GM23338 (cell line): ENCODE measurements at regions not wholly inside any gene's neighbourhood (a gene's known extent, or its start where the extent isn't known, plus 50 kb on each side); places are given as distances from the start of the nearest gene placed in this dataset.

Experiments used
- ATAC-seq: fragments of 200-7000 bp; cut with Tn5 transposase; 3 replicates; pipeline ENCODE4 v1.9.1; 2020
- DNase-seq: peaks from one replicate; pipeline ENCODE4 v3.0.0-alpha.2; 2015; ENCODE audit warnings: low spot score
- H2AFZ ChIP-seq: fragments of 200-600 bp; sonication (generic); 2 replicates; pipeline ENCODE4 v1.8.0; 2016; ENCODE audit warnings: antibody characterized with exemption, mild to moderate bottlenecking, moderate library complexity
- H3F3A ChIP-seq: fragments of 200-600 bp; sonication (generic); replicated peaks from 2 replicates; pipeline ENCODE4 v1.8.0; 2017; ENCODE audit warnings: antibody characterized with exemption, mixed run types, low read depth
- H3K27ac ChIP-seq: fragments of 200-600 bp; sonication (generic); 2 replicates; pipeline ENCODE4 v1.6.1; 2016; ENCODE audit warnings: low read depth
- H3K27me3 ChIP-seq: fragments of 200-600 bp; sonication (generic); 2 replicates; pipeline ENCODE4 v1.8.0; 2016; ENCODE audit warnings: mild to moderate bottlenecking, mixed run types, moderate library complexity; ENCODE audit not compliant: insufficient read depth
- H3K36me3 ChIP-seq: fragments of 200-600 bp; sonication (generic); 2 replicates; pipeline ENCODE4 v1.8.0; 2016; ENCODE audit warnings: mild to moderate bottlenecking; ENCODE audit not compliant: insufficient read depth
- H3K4me1 ChIP-seq: fragments of 200-600 bp; sonication (generic); 2 replicates; pipeline ENCODE4 v1.8.0; 2016; ENCODE audit warnings: mild to moderate bottlenecking, moderate library complexity; ENCODE audit not compliant: insufficient read depth
- H3K4me2 ChIP-seq: fragments of 200-600 bp; sonication (generic); 2 replicates; pipeline ENCODE4 v1.7.1; 2017; ENCODE audit warnings: mixed run types
- H3K4me3 ChIP-seq: fragments of 200-600 bp; sonication (generic); 2 replicates; pipeline ENCODE4 v1.6.1; 2016; ENCODE audit warnings: mixed run types
- H3K79me2 ChIP-seq: fragments of 200-600 bp; sonication (generic); replicated peaks from 2 replicates; pipeline ENCODE4 v1.8.0; 2017; ENCODE audit warnings: mild to moderate bottlenecking; ENCODE audit not compliant: insufficient read depth
- H3K9me2 ChIP-seq: fragments of 200-600 bp; sonication (generic); 2 replicates; pipeline ENCODE4 v1.8.0; 2017; ENCODE audit not compliant: insufficient read depth
- H4K20me1 ChIP-seq: fragments of 200-600 bp; sonication (generic); replicated peaks from 2 replicates; pipeline ENCODE4 v1.8.0; 2017; ENCODE audit warnings: mild to moderate bottlenecking; ENCODE audit not compliant: insufficient read depth
- H3K27ac Mint-ChIP-seq: 2 replicates; pipeline ENCODE4 v1.8.0; 2020; ENCODE audit warnings: inconsistent platforms, mild to moderate bottlenecking, moderate library complexity, mixed read lengths
- H3K27me3 Mint-ChIP-seq: 3 replicates; pipeline ENCODE4 v1.8.0; 2022; ENCODE audit warnings: low read depth, mild to moderate bottlenecking, moderate library complexity, mixed read lengths, inconsistent platforms; ENCODE audit not compliant: insufficient read depth, poor library complexity
- H3K36me3 Mint-ChIP-seq: 3 replicates; pipeline ENCODE4 v1.8.0; 2021; ENCODE audit warnings: low read depth, mild to moderate bottlenecking, inconsistent platforms, moderate library complexity, mixed read lengths
- H3K4me1 Mint-ChIP-seq: 3 replicates; pipeline ENCODE4 v1.8.0; 2020; ENCODE audit warnings: mild to moderate bottlenecking, inconsistent platforms, mixed read lengths
- H3K4me3 Mint-ChIP-seq: 3 replicates; pipeline ENCODE4 v1.8.0; 2021; ENCODE audit warnings: moderate library complexity, mild to moderate bottlenecking, inconsistent platforms, mixed read lengths
- H3K9me3 Mint-ChIP-seq: 3 replicates; pipeline ENCODE4 v1.8.0; 2020; ENCODE audit warnings: moderate library complexity, mild to moderate bottlenecking, inconsistent platforms, mixed read lengths
- CREB1 ChIP-seq: fragments of 250-450 bp; sonication (Bioruptor Pico); IDR thresholded peaks from 2 replicates; pipeline ENCODE4 v1.5.0; 2020; ENCODE audit warnings: low read depth, mild to moderate bottlenecking, moderate library complexity
- CTCF ChIP-seq, 2 experiments: fragments of 200-600 bp in 1 of 2; sonication (generic) in 1 of 2; conservative IDR thresholded peaks; 2 replicates each; pipeline versions ENCODE4 v1.5.1 to v1.6.1; 2016 to 2017; ENCODE audit warnings: antibody characterized with exemption in 2 of 2, low read depth in 2 of 2, mild to moderate bottlenecking in 2 of 2, moderate library complexity in 1 of 2
- ETS1 ChIP-seq: IDR thresholded peaks from 2 replicates; pipeline ENCODE4 v1.6.1; 2016; ENCODE audit warnings: antibody characterized with exemption
- EZH2 ChIP-seq: fragments of 200-600 bp; sonication (generic); IDR thresholded peaks from one replicate; pipeline ENCODE4 v1.8.0; 2017; ENCODE audit warnings: antibody characterized with exemption, mild to moderate bottlenecking, low read depth; ENCODE audit not compliant: unreplicated experiment
- EZH2phosphoT487 ChIP-seq: fragments of 200-600 bp; sonication (generic); IDR thresholded peaks from one replicate; pipeline ENCODE4 v1.8.1; 2018; ENCODE audit warnings: antibody characterized with exemption; ENCODE audit not compliant: unreplicated experiment
- JUNB ChIP-seq: IDR thresholded peaks from one replicate; pipeline ENCODE4 v1.6.1; 2016; ENCODE audit warnings: antibody characterized with exemption; ENCODE audit not compliant: unreplicated experiment
- NANOG ChIP-seq: IDR thresholded peaks from 2 replicates; pipeline ENCODE4 v1.6.1; 2016; ENCODE audit warnings: antibody characterized with exemption, borderline replicate concordance
- POLR2AphosphoS5 ChIP-seq: IDR thresholded peaks from 2 replicates; pipeline ENCODE4 v1.6.1; 2016; ENCODE audit warnings: antibody characterized with exemption, low read depth
- REST ChIP-seq: IDR thresholded peaks from one replicate; pipeline ENCODE4 v1.6.1; 2018; ENCODE audit warnings: antibody characterized with exemption; ENCODE audit not compliant: unreplicated experiment
- STAT1 ChIP-seq: IDR thresholded peaks from one replicate; pipeline ENCODE4 v1.6.1; 2016; ENCODE audit warnings: antibody characterized with exemption; ENCODE audit not compliant: unreplicated experiment
- ZNF114 ChIP-seq: fragments of 250-450 bp; sonication (Bioruptor Pico); IDR thresholded peaks from 2 replicates; pipeline ENCODE4 v1.5.0; 2020; ENCODE audit warnings: mild to moderate bottlenecking, moderate library complexity
- ZNF331 ChIP-seq: fragments of 250-450 bp; sonication (Bioruptor Pico); IDR thresholded peaks from 2 replicates; pipeline ENCODE4 v1.5.0; 2020; ENCODE audit warnings: low read depth, mild to moderate bottlenecking, moderate library complexity
- ZNF462 ChIP-seq: fragments of 250-450 bp; sonication (Bioruptor Pico); IDR thresholded peaks from 2 replicates; pipeline ENCODE4 v1.5.0; 2020; ENCODE audit warnings: mild to moderate bottlenecking, moderate library complexity

GRCh38 chr4:143133977-143134376 is 50.7 kb upstream of the USP38 start:
- H3K4me2 ChIP-seq = no peak overlapping the region
- H3K4me1 Mint-ChIP-seq = no peaks in the 10 kb centered on the region
- H3K4me3 Mint-ChIP-seq = no peak overlapping the region
- H3F3A ChIP-seq = no peaks in the 10 kb centered on the region
- H3K27me3 ChIP-seq = no peaks in the 10 kb centered on the region
- H3K4me3 ChIP-seq = no peak overlapping the region
- no peaks in the 10 kb centered on the region for H3K4me1 ChIP-seq
- H3K36me3 Mint-ChIP-seq = no peaks in the 10 kb centered on the region
- no peak for ATAC-seq
- no peaks in the 10 kb centered on the region for H4K20me1 ChIP-seq
- H3K36me3 ChIP-seq = no peaks in the 10 kb centered on the region
- H3K79me2 ChIP-seq = no peaks in the 10 kb centered on the region
- TF ChIP-seq EZH2phosphoT487 (no peak), NANOG (no peak), CTCF (conservative IDR thresholded peaks at IDR 0.05; ENCODE audit: low read depth in 2 of 2) (no peak), ZNF114 (CRISPR knock-in tag) (no peak), REST (no peak), ETS1 (no peak), ZNF462 (CRISPR knock-in tag) (no peak), ZNF331 (CRISPR knock-in tag) (no peak), JUNB (no peak), POLR2AphosphoS5 (no peak), CREB1 (CRISPR knock-in tag) (no peak), EZH2 (no peak), STAT1 (no peak)
- H3K27ac ChIP-seq = no peak overlapping the region
- H2AFZ ChIP-seq = no peak overlapping the region
- no peaks in the 10 kb centered on the region for H3K9me3 Mint-ChIP-seq
- no peak overlapping the region for H3K27ac Mint-ChIP-seq
- DNase-seq = no peak
- no peaks in the 10 kb centered on the region for H3K27me3 Mint-ChIP-seq
- 0 out of 2 replicates have a peak, but pooled peaks cover 4% of the 10 kb centered on the region for H3K9me2 ChIP-seq
